ENCODE measurements at regions not wholly inside any gene's neighbourhood (a gene's known extent, or its start where the extent isn't known, plus 50 kb on each side); places are given as distances from the start of the nearest gene placed in this dataset.

DNA sequence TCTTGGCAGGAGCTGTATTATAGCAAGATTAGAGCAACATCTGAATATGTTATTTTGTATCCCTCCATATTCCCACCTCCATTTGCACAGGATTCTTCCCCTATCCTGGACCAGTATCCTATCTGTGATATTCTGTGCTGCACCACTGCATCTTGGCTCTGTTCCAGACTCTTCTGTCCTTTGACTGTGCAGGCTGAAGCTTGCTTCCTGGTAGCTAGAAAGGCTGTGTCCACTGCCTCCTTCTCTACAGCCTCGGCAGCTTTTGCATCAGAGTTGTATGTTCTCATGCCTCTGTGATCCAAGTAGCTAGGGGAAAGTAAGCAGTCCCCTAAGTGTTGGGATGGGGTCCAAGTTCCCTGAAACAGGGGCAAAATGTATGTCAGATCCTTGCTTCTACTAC lies 104.1 kb downstream of the GAS1 start:
- H3K79me2 ChIP-seq (ENCODE audit: control insufficient read depth, insufficient read depth, low read length), result no peaks in the 10 kb centered on the region
- H3K27ac ChIP-seq (ENCODE audit: insufficient read depth, low read length), result no peak overlapping the region
- H3K4me3 ChIP-seq (replicated peaks in 1 of 4; ENCODE audit: control extremely low read depth in 1 of 4, insufficient read depth in 1 of 4, low read depth in 3 of 4, low read length in 4 of 4), result no peak overlapping the region
- H3K27me3 ChIP-seq (ENCODE audit: control insufficient read depth, insufficient read depth, low read length), result no peaks in the 10 kb centered on the region
- H2AFZ ChIP-seq (ENCODE audit: low read length), result no peak overlapping the region
- H3K4me2 ChIP-seq (ENCODE audit: extremely low read depth, insufficient read depth, low read length), result no peak overlapping the region
- no peaks in the 10 kb centered on the region for H3K9me3 ChIP-seq (ENCODE audit: control insufficient read depth, insufficient read depth, low read depth, low read length)
- TF ChIP-seq, protein P1, sequence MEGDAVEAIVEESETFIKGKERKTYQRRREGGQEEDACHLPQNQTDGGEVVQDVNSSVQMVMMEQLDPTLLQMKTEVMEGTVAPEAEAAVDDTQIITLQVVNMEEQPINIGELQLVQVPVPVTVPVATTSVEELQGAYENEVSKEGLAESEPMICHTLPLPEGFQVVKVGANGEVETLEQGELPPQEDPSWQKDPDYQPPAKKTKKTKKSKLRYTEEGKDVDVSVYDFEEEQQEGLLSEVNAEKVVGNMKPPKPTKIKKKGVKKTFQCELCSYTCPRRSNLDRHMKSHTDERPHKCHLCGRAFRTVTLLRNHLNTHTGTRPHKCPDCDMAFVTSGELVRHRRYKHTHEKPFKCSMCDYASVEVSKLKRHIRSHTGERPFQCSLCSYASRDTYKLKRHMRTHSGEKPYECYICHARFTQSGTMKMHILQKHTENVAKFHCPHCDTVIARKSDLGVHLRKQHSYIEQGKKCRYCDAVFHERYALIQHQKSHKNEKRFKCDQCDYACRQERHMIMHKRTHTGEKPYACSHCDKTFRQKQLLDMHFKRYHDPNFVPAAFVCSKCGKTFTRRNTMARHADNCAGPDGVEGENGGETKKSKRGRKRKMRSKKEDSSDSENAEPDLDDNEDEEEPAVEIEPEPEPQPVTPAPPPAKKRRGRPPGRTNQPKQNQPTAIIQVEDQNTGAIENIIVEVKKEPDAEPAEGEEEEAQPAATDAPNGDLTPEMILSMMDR (conservative IDR thresholded peaks at IDR 0.05 in 1 of 2, IDR thresholded peaks at IDR 0.05 in 1 of 2; ENCODE audit: low read depth in 1 of 2, low read length in 2 of 2), result no peak
- no peak for TF ChIP-seq EZH2 (IDR thresholded peaks at IDR 0.05; ENCODE audit: low read length, missing control alignments)
- H4K20me1 ChIP-seq (ENCODE audit: control insufficient read depth, extremely low read depth, insufficient read depth, low read length), result no peaks in the 10 kb centered on the region
- no peaks in the 10 kb centered on the region for H3K36me3 ChIP-seq (ENCODE audit: control insufficient read depth, insufficient read depth, low read length)
- DNase-seq (ENCODE audit: low read depth in 2 of 2), result peak in 1 of 2 donors; percentile 19
- H3K9ac ChIP-seq (ENCODE audit: insufficient read depth, low read length), result no peak overlapping the region
- no peaks in the 10 kb centered on the region for H3K4me1 ChIP-seq (ENCODE audit: control insufficient read depth, extremely low read depth, insufficient read depth, low read length)

DNA sequence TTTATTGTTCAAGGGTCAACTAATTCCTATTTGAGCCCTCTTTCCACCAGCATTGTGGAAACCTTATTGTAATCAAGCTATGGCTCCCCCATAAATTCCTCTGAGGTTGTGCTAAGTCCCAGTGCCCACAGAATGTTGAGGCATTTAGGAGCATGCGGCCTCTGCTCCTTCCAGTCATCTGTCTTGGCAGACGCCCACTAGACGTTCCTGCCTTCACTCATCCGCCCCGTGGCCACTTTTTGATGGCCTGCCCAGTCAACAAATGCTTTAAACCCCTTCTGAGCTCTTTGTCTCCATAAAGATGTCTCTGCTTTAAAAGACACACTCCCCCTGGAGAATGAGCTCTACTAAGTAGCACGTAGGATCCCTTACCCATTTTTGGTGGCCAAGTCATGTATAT lies 104.7 kb downstream of the GAS1 start:
- Histone ChIP-seq H2AFZ (ENCODE audit: low read length) (no peak overlapping the region), H3K4me3 (replicated peaks in 1 of 4; ENCODE audit: control extremely low read depth in 1 of 4, insufficient read depth in 1 of 4, low read depth in 3 of 4, low read length in 4 of 4) (no peak overlapping the region), H3K4me1 (ENCODE audit: control insufficient read depth, extremely low read depth, insufficient read depth, low read length) (no peaks in the 10 kb centered on the region), H3K9me3 (ENCODE audit: control insufficient read depth, insufficient read depth, low read depth, low read length) (no peaks in the 10 kb centered on the region), H3K4me2 (ENCODE audit: extremely low read depth, insufficient read depth, low read length) (no peak overlapping the region), H3K36me3 (ENCODE audit: control insufficient read depth, insufficient read depth, low read length) (no peaks in the 10 kb centered on the region), H3K27me3 (ENCODE audit: control insufficient read depth, insufficient read depth, low read length) (no peaks in the 10 kb centered on the region), H3K27ac (ENCODE audit: insufficient read depth, low read length) (no peak overlapping the region), H3K79me2 (ENCODE audit: control insufficient read depth, insufficient read depth, low read length) (no peaks in the 10 kb centered on the region), H4K20me1 (ENCODE audit: control insufficient read depth, extremely low read depth, insufficient read depth, low read length) (no peaks in the 10 kb centered on the region), H3K9ac (ENCODE audit: insufficient read depth, low read length) (no peak overlapping the region)
- no peak for DNase-seq (ENCODE audit: low read depth in 2 of 2)
- TF ChIP-seq, protein P1 (conservative IDR thresholded peaks at IDR 0.05 in 1 of 2, IDR thresholded peaks at IDR 0.05 in 1 of 2; ENCODE audit: low read depth in 1 of 2, low read length in 2 of 2), result no peak
- no peak for TF ChIP-seq EZH2 (IDR thresholded peaks at IDR 0.05; ENCODE audit: low read length, missing control alignments)

DNA sequence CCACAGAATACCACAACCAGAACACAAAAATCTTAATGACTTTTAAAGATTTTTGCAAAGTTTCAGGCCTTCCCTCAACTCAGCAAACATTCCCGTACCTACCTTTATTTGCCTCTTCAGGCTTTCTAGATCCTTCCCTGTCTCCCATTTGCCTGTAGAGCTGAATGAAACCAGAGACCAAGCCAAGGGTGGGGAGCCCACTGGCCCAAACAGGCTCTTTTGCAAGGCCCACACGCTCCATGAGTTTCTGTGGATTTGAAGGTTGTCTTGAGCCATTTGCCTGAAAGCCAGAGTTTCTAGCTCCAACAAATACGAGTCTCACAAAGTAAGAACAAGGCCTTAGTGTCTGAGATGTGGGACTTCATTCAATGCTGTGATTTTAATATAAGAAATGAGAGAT lies 107.8 kb downstream of the GAS1 start:
- H3K9me3 ChIP-seq (ENCODE audit: control insufficient read depth, insufficient read depth, low read depth, low read length), result no peaks in the 10 kb centered on the region
- H3K27ac ChIP-seq (ENCODE audit: insufficient read depth, low read length), result no peak overlapping the region
- H3K36me3 ChIP-seq (ENCODE audit: control insufficient read depth, insufficient read depth, low read length), result no peaks in the 10 kb centered on the region
- no peak overlapping the region for H3K9ac ChIP-seq (ENCODE audit: insufficient read depth, low read length)
- no peak for TF ChIP-seq EZH2 (IDR thresholded peaks at IDR 0.05; ENCODE audit: low read length, missing control alignments)
- TF ChIP-seq, protein P1 (conservative IDR thresholded peaks at IDR 0.05 in 1 of 2, IDR thresholded peaks at IDR 0.05 in 1 of 2; ENCODE audit: low read depth in 1 of 2, low read length in 2 of 2), result no peak
- H4K20me1 ChIP-seq (ENCODE audit: control insufficient read depth, extremely low read depth, insufficient read depth, low read length), result no peaks in the 10 kb centered on the region
- no peaks in the 10 kb centered on the region for H3K79me2 ChIP-seq (ENCODE audit: control insufficient read depth, insufficient read depth, low read length)
- no peaks in the 10 kb centered on the region for H3K27me3 ChIP-seq (ENCODE audit: control insufficient read depth, insufficient read depth, low read length)
- DNase-seq (ENCODE audit: low read depth in 2 of 2), result no peak
- H3K4me1 ChIP-seq (ENCODE audit: control insufficient read depth, extremely low read depth, insufficient read depth, low read length), result no peaks in the 10 kb centered on the region
- H3K4me3 ChIP-seq (replicated peaks in 1 of 4; ENCODE audit: control extremely low read depth in 1 of 4, insufficient read depth in 1 of 4, low read depth in 3 of 4, low read length in 4 of 4), result no peak overlapping the region
- no peak overlapping the region for H3K4me2 ChIP-seq (ENCODE audit: extremely low read depth, insufficient read depth, low read length)
- H2AFZ ChIP-seq (ENCODE audit: low read length), result no peak overlapping the region

All from fibroblast of lung (primary cell).